ENCODE measurements at regions not wholly inside any gene's neighbourhood (a gene's known extent, or its start where the extent isn't known, plus 50 kb on each side); places are given as distances from the start of the nearest gene placed in this dataset.

DNA sequence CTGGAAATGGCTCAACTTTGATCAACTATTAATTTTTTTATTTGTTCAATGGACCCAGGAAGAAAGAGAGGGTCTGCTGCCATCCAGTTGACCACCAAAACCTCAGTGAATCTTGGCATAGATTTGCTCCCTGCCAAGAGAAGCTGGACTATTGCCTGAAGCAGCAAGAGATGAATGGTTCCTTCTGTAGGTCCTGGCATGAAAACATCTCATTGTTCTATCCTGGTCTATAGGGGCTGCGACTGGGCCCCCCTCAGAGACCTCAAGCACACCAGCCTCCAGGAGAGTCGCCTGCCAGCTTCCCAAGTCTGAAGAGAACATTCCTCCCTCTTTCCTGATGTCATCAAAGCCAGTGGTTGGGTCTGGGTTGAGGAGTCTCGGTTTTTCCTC is 204.9 kb downstream of the TMX1 start:
- no peak overlapping the region for H3K27ac Mint-ChIP-seq (ENCODE audit: unreplicated experiment)
- peaks cover 28% of the 10 kb centered on the region for H3K4me1 Mint-ChIP-seq
- H3K9me3 Mint-ChIP-seq = no peaks in the 10 kb centered on the region
- H3K36me3 Mint-ChIP-seq (ENCODE audit: low read depth) = no peaks in the 10 kb centered on the region
- peak overlapping the region; percentile 18 for H3K4me3 Mint-ChIP-seq
- no peaks in the 10 kb centered on the region for H3K27me3 Mint-ChIP-seq (ENCODE audit: low read depth)
- DNase-seq (ENCODE audit: low read depth, low spot score) = no peak
- TF ChIP-seq, protein P1, sequence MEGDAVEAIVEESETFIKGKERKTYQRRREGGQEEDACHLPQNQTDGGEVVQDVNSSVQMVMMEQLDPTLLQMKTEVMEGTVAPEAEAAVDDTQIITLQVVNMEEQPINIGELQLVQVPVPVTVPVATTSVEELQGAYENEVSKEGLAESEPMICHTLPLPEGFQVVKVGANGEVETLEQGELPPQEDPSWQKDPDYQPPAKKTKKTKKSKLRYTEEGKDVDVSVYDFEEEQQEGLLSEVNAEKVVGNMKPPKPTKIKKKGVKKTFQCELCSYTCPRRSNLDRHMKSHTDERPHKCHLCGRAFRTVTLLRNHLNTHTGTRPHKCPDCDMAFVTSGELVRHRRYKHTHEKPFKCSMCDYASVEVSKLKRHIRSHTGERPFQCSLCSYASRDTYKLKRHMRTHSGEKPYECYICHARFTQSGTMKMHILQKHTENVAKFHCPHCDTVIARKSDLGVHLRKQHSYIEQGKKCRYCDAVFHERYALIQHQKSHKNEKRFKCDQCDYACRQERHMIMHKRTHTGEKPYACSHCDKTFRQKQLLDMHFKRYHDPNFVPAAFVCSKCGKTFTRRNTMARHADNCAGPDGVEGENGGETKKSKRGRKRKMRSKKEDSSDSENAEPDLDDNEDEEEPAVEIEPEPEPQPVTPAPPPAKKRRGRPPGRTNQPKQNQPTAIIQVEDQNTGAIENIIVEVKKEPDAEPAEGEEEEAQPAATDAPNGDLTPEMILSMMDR (conservative IDR thresholded peaks at IDR 0.05) = no peak

DNA sequence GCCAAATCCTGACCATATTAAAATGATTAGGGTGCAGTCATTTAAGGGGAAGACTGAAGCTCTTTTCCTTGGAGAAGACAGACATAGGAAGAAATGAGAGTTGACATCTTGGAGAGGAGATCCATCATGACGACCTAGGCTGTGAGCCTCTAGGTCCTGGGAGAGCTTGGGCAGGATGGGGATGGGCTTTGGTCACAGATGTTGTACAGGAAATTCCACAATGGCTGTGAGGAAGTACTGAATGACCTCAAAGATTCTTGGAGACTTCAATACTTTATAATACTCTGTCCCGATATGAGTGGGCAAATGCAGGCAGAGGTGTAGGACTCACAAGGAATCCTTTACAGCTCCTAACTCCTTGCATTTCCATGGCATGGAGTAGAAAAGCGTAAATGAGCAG is 204.9 kb upstream of the FRMD6 start:
- no peaks in the 10 kb centered on the region for H3K27me3 Mint-ChIP-seq (ENCODE audit: low read depth)
- H3K4me3 Mint-ChIP-seq = no peak overlapping the region
- TF ChIP-seq, protein P1 (conservative IDR thresholded peaks at IDR 0.05) = no peak
- H3K27ac Mint-ChIP-seq (ENCODE audit: unreplicated experiment) = no peak overlapping the region
- no peaks in the 10 kb centered on the region for H3K9me3 Mint-ChIP-seq
- peaks cover 31% of the 10 kb centered on the region for H3K4me1 Mint-ChIP-seq
- no peaks in the 10 kb centered on the region for H3K36me3 Mint-ChIP-seq (ENCODE audit: low read depth)
- DNase-seq (ENCODE audit: low read depth, low spot score) = no peak

DNA sequence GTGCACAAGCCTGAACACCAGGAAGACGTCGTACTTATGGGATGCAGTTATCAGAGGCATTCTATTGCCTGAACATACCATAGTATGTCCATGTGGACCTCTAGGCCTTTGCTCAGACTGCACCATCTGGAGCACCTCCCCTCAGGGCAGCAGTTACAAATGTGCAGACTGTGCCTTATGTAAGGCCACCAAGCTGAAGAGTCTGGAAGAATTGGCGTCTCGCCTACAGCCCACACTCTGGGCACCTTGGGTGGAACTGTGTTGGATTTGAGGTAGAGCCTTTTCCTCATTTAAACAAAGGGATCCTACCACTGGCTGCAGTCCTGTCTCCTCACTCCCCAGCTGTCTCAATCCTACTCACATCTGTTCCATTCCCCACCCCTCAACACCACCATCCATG is 204.3 kb upstream of the FRMD6 start:
- Mint-ChIP-seq H3K27me3 (ENCODE audit: low read depth) (no peaks in the 10 kb centered on the region), H3K4me1 (peaks cover 27% of the 10 kb centered on the region), H3K4me3 (no peak overlapping the region), H3K9me3 (no peaks in the 10 kb centered on the region), H3K36me3 (ENCODE audit: low read depth) (no peaks in the 10 kb centered on the region), H3K27ac (ENCODE audit: unreplicated experiment) (no peak overlapping the region)
- TF ChIP-seq, protein P1 (conservative IDR thresholded peaks at IDR 0.05) = no peak
- no peak for DNase-seq (ENCODE audit: low read depth, low spot score)

DNA sequence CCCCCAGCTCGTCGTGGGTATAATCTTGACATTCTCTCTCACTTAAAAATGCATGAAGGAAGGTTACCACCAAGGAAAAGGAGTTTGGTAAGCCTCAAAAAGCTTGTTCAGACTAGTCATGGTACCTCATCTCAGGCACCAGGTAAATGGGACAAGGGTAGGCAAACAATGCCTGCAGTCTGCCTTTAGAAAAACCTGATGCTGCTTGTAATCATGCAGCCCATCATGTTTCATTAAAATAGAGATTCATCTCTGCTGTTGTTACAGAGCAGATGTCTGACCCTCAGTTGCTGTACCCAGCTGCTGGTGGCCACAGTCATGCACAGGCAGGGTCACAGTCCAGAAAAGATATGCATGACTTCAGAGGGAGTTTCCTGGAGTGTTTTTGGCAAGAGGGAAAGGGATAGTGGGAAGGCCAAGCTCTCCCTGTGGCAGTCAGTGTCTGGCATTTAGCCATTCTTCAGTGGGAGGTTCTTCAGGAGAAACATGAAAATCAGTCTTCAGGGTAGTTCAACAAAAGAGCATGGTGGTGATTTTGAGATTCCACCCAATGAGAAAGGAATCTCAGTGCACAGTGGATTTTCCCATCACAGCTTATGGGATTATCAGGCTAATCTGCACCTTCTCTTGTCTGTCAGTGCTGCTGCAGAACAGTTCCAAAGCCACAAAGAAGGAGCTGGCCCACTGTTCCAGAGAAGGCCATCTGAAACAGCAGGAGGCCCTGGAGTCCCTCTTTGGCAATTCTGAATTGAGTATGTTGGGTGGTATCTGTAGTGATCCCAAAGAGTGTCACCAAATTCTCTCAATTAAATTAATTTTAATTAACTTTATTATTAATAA is 202.7 kb upstream of the FRMD6 start:
- DNase-seq (ENCODE audit: low read depth, low spot score) = no peak
- H3K4me3 Mint-ChIP-seq = no peak overlapping the region
- H3K4me1 Mint-ChIP-seq = peaks cover 18% of the 10 kb centered on the region
- no peaks in the 10 kb centered on the region for H3K27me3 Mint-ChIP-seq (ENCODE audit: low read depth)
- H3K27ac Mint-ChIP-seq (ENCODE audit: unreplicated experiment) = peak overlapping the region; percentile 89
- TF ChIP-seq, protein P1 (conservative IDR thresholded peaks at IDR 0.05) = no peak
- H3K9me3 Mint-ChIP-seq = no peaks in the 10 kb centered on the region
- no peaks in the 10 kb centered on the region for H3K36me3 Mint-ChIP-seq (ENCODE audit: low read depth)

DNA sequence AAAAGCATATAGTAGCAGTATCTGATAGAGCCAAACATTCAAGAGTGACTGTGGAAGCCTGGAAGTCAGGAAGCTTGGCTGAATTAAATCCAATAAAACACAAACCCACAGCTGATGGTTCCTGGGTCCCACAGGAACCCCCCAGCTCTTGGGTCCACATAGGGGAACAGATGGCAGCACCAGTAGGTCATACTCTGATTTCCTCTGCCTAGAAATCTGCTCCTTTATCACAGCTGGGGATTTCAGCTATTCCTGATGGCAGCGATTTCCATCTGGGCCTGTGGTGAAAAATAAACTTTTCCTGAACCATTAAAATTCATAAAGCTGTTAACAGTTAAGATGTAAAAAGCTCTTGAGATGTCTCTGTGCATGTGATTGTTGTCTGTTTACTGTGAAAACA is 202.0 kb upstream of the FRMD6 start:
- no peak for DNase-seq (ENCODE audit: low read depth, low spot score)
- H3K9me3 Mint-ChIP-seq = no peaks in the 10 kb centered on the region
- TF ChIP-seq, protein P1 (conservative IDR thresholded peaks at IDR 0.05) = no peak
- no peaks in the 10 kb centered on the region for H3K36me3 Mint-ChIP-seq (ENCODE audit: low read depth)
- no peak overlapping the region for H3K27ac Mint-ChIP-seq (ENCODE audit: unreplicated experiment)
- no peaks in the 10 kb centered on the region for H3K27me3 Mint-ChIP-seq (ENCODE audit: low read depth)
- H3K4me3 Mint-ChIP-seq = no peak overlapping the region
- peaks cover 12% of the 10 kb centered on the region for H3K4me1 Mint-ChIP-seq

Data from neural crest cell (in vitro differentiated cells).